Astrocyte of the spinal cord (primary cell): ENCODE measurements at regions not wholly inside any gene's neighbourhood (a gene's known extent, or its start where the extent isn't known, plus 50 kb on each side); places are given as distances from the start of the nearest gene placed in this dataset.

Source experiments
- DNase-seq: peaks from one replicate; pipeline ENCODE4 v3.0.0; 2011; ENCODE audit warnings: low read depth, low spot score
- H3K4me3 ChIP-seq: 2 replicates; pipeline ENCODE4 v1.5.1; 2011; ENCODE audit warnings: low read depth, mild to moderate bottlenecking, low read length, moderate library complexity
- CTCF ChIP-seq: IDR thresholded peaks from 2 replicates; pipeline ENCODE4 v1.5.1; 2012; ENCODE audit warnings: low read depth, mild to moderate bottlenecking, low read length, inconsistent platforms
- in situ Hi-C: cut with HindIII; loops from 2 replicates; pipeline ENCODE4 v1.10.0; 2017; ENCODE audit warnings: low sequenced_read_pairs

- no peak for DNase-seq
- in situ Hi-C loops = no loop called here
- TF ChIP-seq CTCF = no peak
- H3K4me3 ChIP-seq = no peak overlapping the region
Observed at GRCh38 chr3:153628591-153628990, 466.6 kb downstream of the RAP2B start.

GRCh38 chr3:153629148-153629547 is 467.1 kb downstream of the RAP2B start:
- H3K4me3 ChIP-seq = no peak overlapping the region
- no peak for TF ChIP-seq CTCF
- in situ Hi-C loops = no loop called here
- DNase-seq = no peak

- DNase-seq = no peak
- TF ChIP-seq CTCF = no peak
- H3K4me3 ChIP-seq = no peak overlapping the region
- in situ Hi-C loops = no loop called here
Observed at GRCh38 chr3:153631102-153631501, 469.1 kb downstream of the RAP2B start.

GRCh38 chr3:153631664-153632063 is 469.6 kb downstream of the RAP2B start:
- H3K4me3 ChIP-seq = no peak overlapping the region
- no peak for TF ChIP-seq CTCF
- no peak for DNase-seq
- in situ Hi-C loops = no loop called here

GRCh38 chr3:153633407-153633806 is 471.4 kb downstream of the RAP2B start:
- no peak overlapping the region for H3K4me3 ChIP-seq
- no peak for TF ChIP-seq CTCF
- DNase-seq = no peak
- in situ Hi-C loops = no loop called here

- in situ Hi-C loops = no loop called here
- TF ChIP-seq CTCF = no peak
- DNase-seq = no peak
- no peak overlapping the region for H3K4me3 ChIP-seq
Observed at GRCh38 chr3:153634683-153635082, 472.7 kb downstream of the RAP2B start.

- no peak for DNase-seq
- in situ Hi-C loops = no loop called here
- H3K4me3 ChIP-seq = no peak overlapping the region
- TF ChIP-seq CTCF = no peak
Observed at GRCh38 chr3:153639631-153640030, 477.6 kb downstream of the RAP2B start.
